Ovary (tissue), 7 donors: ENCODE measurements at regions not wholly inside any gene's neighbourhood (a gene's known extent, or its start where the extent isn't known, plus 50 kb on each side); places are given as distances from the start of the nearest gene placed in this dataset.

Experiments
- DNase-seq, 5 donors: peaks; one replicate each; pipeline ENCODE4 v3.0.0-alpha.2; 2019 to 2020
- H3K27ac ChIP-seq, 2 donors: fragments of 200-600 bp; one replicate each; pipeline versions ENCODE4 v1.5.1 to v1.8.0; 2019 to 2022
- H3K27me3 ChIP-seq: fragments of 200-600 bp; one replicate; pipeline ENCODE4 v1.8.0; 2022
- H3K36me3 ChIP-seq: fragments of 200-600 bp; sonication (generic); one replicate; pipeline ENCODE4 v1.5.1; 2019
- H3K4me1 ChIP-seq: one replicate; pipeline ENCODE4 v1.8.1; 2013; ENCODE audit warnings: mild to moderate bottlenecking, moderate library complexity; ENCODE audit not compliant: insufficient read depth
- H3K4me3 ChIP-seq: fragments of 200-600 bp; sonication (generic); one replicate; pipeline ENCODE4 v1.5.1; 2017
- H3K9me3 ChIP-seq, 2 donors: fragments of 200-600 bp in 1 of 2; sonication (generic) in 1 of 2; one replicate each; pipeline versions ENCODE4 v1.5.1 to v1.8.1; 2013 to 2019; ENCODE audit warnings: mild to moderate bottlenecking in 1 of 2, moderate library complexity in 1 of 2
- EP300 ChIP-seq: sonication (generic); formaldehyde crosslinking; IDR thresholded peaks from one replicate; pipeline ENCODE4 v1.6.1; 2017; ENCODE audit warnings: antibody characterized with exemption
- POLR2A ChIP-seq: fragments of 450-650 bp; IDR thresholded peaks from one replicate; pipeline ENCODE4 v1.6.1; 2017; ENCODE audit warnings: antibody characterized with exemption, mild to moderate bottlenecking, moderate library complexity
- WGBS, 3 donors: extraction: QIAGEN DNeasy Blood & Tissue Kit in 1 of 3; methylation state at CpG; one replicate each; pipeline versions ENCODE4 v1.1.5 to v1.1.7; 2013 to 2017; 5-methylcytosine and 5-hydroxymethylcytosine counted together
- intact Hi-C, 4 donors: fragments of 100-400 bp; cut with DNase I; formaldehyde crosslinking; loops; one replicate each; pipeline versions ENCODE4 v1.11.0 to v1.15.1; 2022 to 2023
- TF ChIP-seq, protein P1 (sequence below), 3 donors: fragments of 450-650 bp in 2 of 3; fragments of 200-600 bp in 1 of 3; IDR thresholded peaks; one replicate each; pipeline versions ENCODE4 v1.5.1 to v1.8.0; 2016 to 2022; ENCODE audit warnings: antibody characterized with exemption in 3 of 3, mild to moderate bottlenecking in 1 of 3
- donor health status: DM: no; HTN: no; CAD: no; lungs with moderate emphysema.
- donor health status: DM: no; HTN: no; CAD: no.
- donor health status: Bipolar disorder and iron deficiency.
- donor health status: DM: no; HTN: no; CAD: no.
- donor health status: DM: yes; HTN: yes; CAD: no.

DNA sequence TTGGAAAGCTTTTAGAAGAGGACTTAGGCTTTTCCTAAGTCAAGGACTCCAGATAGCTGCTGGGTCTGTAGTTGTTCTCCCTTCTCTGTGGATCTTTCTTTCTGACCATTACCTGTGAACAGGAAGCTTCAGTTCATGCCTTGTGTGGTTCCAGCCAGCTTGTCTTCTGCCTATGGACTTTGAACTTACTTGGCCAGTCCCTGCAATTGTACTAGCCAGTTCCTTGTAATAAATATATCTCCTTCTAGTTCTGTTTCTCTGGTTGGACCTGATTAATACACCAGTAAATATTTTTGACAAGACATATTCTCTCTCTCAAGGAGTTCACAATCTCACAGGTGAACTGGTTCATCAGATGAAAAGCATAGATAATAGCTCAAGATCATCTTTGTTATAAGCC, 341.3 kb upstream of the DPPA4 start:
- Histone ChIP-seq H3K36me3 (no peaks in the 10 kb centered on the region), H3K27me3 (no peaks in the 10 kb centered on the region), H3K9me3 (no peaks in the 10 kb centered on the region), H3K27ac (no peak overlapping the region), H3K4me1 (no peaks in the 10 kb centered on the region), H3K4me3 (no peak overlapping the region)
- intact Hi-C loops: no loop called here
- TF ChIP-seq POLR2A: no peak
- TF ChIP-seq, protein P1, sequence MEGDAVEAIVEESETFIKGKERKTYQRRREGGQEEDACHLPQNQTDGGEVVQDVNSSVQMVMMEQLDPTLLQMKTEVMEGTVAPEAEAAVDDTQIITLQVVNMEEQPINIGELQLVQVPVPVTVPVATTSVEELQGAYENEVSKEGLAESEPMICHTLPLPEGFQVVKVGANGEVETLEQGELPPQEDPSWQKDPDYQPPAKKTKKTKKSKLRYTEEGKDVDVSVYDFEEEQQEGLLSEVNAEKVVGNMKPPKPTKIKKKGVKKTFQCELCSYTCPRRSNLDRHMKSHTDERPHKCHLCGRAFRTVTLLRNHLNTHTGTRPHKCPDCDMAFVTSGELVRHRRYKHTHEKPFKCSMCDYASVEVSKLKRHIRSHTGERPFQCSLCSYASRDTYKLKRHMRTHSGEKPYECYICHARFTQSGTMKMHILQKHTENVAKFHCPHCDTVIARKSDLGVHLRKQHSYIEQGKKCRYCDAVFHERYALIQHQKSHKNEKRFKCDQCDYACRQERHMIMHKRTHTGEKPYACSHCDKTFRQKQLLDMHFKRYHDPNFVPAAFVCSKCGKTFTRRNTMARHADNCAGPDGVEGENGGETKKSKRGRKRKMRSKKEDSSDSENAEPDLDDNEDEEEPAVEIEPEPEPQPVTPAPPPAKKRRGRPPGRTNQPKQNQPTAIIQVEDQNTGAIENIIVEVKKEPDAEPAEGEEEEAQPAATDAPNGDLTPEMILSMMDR (IDR thresholded peaks at IDR 0.05): no peak
- no peak for TF ChIP-seq EP300
- DNase-seq: no peak

GRCh38 chr3:109679664-109680063, 342.3 kb upstream of the DPPA4 start:
- no peak overlapping the region for H3K27ac ChIP-seq
- TF ChIP-seq POLR2A (no peak), EP300 (no peak)
- TF ChIP-seq, protein P1 (IDR thresholded peaks at IDR 0.05): no peak
- no peaks in the 10 kb centered on the region for H3K9me3 ChIP-seq
- DNase-seq: no peak
- no peaks in the 10 kb centered on the region for H3K4me1 ChIP-seq
- H3K4me3 ChIP-seq: no peak overlapping the region
- intact Hi-C loops: no loop called here
- 14 to 36% (median 15%) methylated on average over 4 of the region's 4 CpGs for WGBS, 3 donors
- no peaks in the 10 kb centered on the region for H3K36me3 ChIP-seq
- H3K27me3 ChIP-seq: no peaks in the 10 kb centered on the region

- intact Hi-C loops: no loop called here
- TF ChIP-seq POLR2A: no peak
- TF ChIP-seq, protein P1 (IDR thresholded peaks at IDR 0.05): no peak
- H3K9me3 ChIP-seq: no peaks in the 10 kb centered on the region
- H3K27me3 ChIP-seq: no peaks in the 10 kb centered on the region
- H3K27ac ChIP-seq: no peak overlapping the region
- no peak for DNase-seq
- H3K4me1 ChIP-seq: no peaks in the 10 kb centered on the region
- H3K36me3 ChIP-seq: no peaks in the 10 kb centered on the region
- H3K4me3 ChIP-seq: no peak overlapping the region
These were observed 346.4 kb upstream of the DPPA4 start for GRCh38 chr3:109683746-109684145.

DNA sequence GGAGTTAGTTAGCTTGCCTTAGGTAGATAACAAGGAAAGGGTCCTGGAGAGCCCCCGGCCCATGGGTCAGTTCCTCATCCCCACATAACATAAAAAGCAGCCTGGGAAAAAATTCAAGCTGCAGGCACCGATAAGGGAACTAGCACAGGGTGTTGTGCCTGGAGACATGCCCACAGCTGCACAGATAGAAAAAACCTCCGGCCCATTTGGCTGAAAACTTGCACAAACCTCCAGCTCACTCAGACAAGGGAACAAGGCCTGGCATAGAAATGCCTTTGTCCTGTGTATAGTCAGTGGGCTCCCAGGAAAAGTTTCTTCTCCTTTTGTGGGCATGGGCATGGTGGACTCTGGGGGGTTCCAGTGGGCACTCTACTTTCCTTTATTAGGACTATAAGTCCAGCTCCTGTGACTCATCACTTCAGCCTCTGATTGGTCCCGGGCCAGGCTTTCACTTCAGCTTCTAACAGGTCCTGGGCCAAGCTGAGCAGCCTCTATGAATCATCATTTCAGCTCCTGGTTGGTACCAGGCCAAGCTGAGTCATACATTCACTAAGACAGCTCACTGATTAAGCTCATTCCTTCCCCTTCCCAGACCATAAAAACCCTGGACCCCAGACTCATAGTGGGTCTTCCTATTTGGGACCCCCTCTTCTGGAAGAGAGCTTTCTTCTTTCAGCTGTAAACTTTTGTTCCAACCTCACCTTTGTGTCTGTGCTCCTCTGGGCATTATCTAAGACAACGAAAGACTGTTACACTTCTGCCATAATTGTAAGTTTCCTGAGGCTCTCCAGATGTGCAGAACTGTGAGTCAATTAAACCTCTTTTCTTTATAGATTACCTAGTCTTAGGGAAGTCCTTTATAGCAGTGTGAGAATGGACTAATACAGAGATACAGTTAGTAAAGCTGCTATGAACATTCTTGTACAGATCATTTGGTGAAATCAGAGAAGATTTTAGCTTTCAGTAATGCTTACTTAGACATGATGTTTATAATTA, 348.0 kb upstream of the DPPA4 start:
- no peaks in the 10 kb centered on the region for H3K36me3 ChIP-seq
- H3K27ac ChIP-seq: no peak overlapping the region
- 31 to 32% (median 32%) methylated on average over 5 of the region's 5 CpGs for WGBS, 3 donors
- DNase-seq: peak in 3 of 5 donors; percentile 24 to 41 (median 25)
- no peaks in the 10 kb centered on the region for H3K4me1 ChIP-seq
- H3K27me3 ChIP-seq: no peaks in the 10 kb centered on the region
- no peaks in the 10 kb centered on the region for H3K9me3 ChIP-seq
- TF ChIP-seq, protein P1 (IDR thresholded peaks at IDR 0.05): no peak
- TF ChIP-seq EP300 (no peak), POLR2A (no peak)
- intact Hi-C loops: no loop called here
- H3K4me3 ChIP-seq: no peak overlapping the region
